Cardiac muscle cell (in vitro differentiated cells and primary cell): ENCODE measurements at regions not wholly inside any gene's neighbourhood (a gene's known extent, or its start where the extent isn't known, plus 50 kb on each side); places are given as distances from the start of the nearest gene placed in this dataset.
A peak's percentile ranks its signal among the peaks of the same experiment; 100 is the strongest.

Source experiments
- DNase-seq, 2 donors: peaks; one replicate each; pipeline versions ENCODE4 v3.0.0 to v3.0.0-alpha.2; 2010 to 2017; ENCODE audit warnings: low read depth in 1 of 2, low spot score in 1 of 2
- H3K27ac ChIP-seq: fragments of 200-600 bp; sonication (generic); 2 replicates; pipeline ENCODE4 v1.5.1; 2016
- H3K27me3 ChIP-seq: fragments of 200-600 bp; sonication (generic); 2 replicates; pipeline ENCODE4 v1.6.0; 2016; ENCODE audit warnings: control low read depth
- H3K36me3 ChIP-seq: fragments of 200-600 bp; sonication (generic); 2 replicates; pipeline ENCODE4 v1.5.1; 2016; ENCODE audit warnings: control low read depth
- H3K4me1 ChIP-seq: fragments of 200-600 bp; sonication (generic); 2 replicates; pipeline ENCODE4 v1.8.1; 2017; ENCODE audit warnings: low read depth, mild to moderate bottlenecking, mixed run types
- H3K4me3 ChIP-seq: fragments of 200-600 bp; sonication (generic); 2 replicates; pipeline ENCODE4 v1.5.1; 2016; ENCODE audit warnings: mild to moderate bottlenecking
- H3K9me3 ChIP-seq: fragments of 200-600 bp; sonication (generic); 2 replicates; pipeline ENCODE4 v1.5.1; 2017; ENCODE audit warnings: low read depth, mild to moderate bottlenecking, control low read depth
- TF ChIP-seq, protein P1 (sequence below): IDR thresholded peaks from 2 replicates; pipeline ENCODE4 v1.5.1; 2012; ENCODE audit warnings: low read depth, mild to moderate bottlenecking, low read length

DNA sequence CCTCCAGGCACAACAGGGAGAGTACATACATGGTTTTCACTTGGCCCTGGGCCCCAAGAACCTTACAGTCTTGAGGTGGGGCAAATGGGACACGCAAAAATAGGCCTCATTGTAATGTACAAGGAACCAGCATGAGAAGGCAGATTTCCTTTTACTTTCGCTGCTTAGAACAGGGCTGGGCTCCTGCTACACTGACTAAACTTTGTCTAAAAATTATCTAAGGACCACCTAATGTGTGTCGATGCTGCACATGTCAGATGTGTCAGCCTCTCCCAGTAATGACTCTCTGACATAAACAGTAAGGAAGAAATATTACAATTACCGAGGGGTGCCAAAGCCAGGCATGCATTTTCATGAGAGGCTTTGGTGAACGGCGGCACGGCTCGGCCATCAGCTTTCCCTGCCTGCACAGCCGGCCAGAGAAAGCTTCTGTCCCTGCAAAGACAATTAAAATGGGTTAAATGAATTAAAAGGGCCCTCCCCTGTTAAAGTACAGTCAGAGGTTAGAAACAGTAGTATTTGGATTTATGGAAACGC, 224.2 kb upstream of the IRX3 start:
- peaks cover 53% of the 10 kb centered on the region for H3K4me1 ChIP-seq
- no peaks in the 10 kb centered on the region for H3K36me3 ChIP-seq
- TF ChIP-seq, protein P1, sequence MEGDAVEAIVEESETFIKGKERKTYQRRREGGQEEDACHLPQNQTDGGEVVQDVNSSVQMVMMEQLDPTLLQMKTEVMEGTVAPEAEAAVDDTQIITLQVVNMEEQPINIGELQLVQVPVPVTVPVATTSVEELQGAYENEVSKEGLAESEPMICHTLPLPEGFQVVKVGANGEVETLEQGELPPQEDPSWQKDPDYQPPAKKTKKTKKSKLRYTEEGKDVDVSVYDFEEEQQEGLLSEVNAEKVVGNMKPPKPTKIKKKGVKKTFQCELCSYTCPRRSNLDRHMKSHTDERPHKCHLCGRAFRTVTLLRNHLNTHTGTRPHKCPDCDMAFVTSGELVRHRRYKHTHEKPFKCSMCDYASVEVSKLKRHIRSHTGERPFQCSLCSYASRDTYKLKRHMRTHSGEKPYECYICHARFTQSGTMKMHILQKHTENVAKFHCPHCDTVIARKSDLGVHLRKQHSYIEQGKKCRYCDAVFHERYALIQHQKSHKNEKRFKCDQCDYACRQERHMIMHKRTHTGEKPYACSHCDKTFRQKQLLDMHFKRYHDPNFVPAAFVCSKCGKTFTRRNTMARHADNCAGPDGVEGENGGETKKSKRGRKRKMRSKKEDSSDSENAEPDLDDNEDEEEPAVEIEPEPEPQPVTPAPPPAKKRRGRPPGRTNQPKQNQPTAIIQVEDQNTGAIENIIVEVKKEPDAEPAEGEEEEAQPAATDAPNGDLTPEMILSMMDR: no peak
- no peaks in the 10 kb centered on the region for H3K9me3 ChIP-seq
- no peaks in the 10 kb centered on the region for H3K27me3 ChIP-seq
- no peak overlapping the region for H3K4me3 ChIP-seq
- DNase-seq: no peak
- H3K27ac ChIP-seq: no peak overlapping the region

DNA sequence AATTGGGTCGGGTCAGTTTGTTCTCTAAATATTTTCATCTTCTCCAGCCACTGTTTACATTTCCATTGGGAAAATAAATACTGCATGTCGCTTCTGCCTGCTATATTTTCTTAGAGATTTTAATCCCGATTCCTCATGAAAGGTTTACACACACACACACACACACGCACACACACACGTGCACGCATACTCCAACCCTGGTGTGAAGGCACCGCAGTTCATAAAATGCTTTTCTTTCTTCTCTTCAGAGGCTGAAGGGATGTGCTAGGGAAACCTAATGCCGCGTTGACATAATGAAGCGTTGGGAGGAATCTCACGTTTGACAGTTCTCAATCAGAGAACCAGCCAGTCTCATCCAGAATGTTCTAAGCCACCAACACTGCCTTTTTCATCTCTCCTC, 222.9 kb upstream of the IRX3 start:
- Histone ChIP-seq H3K27ac (no peak overlapping the region), H3K4me1 (peaks cover 66% of the 10 kb centered on the region), H3K9me3 (no peaks in the 10 kb centered on the region), H3K36me3 (no peaks in the 10 kb centered on the region), H3K4me3 (no peak overlapping the region), H3K27me3 (no peaks in the 10 kb centered on the region)
- TF ChIP-seq, protein P1: no peak
- DNase-seq: no peak

DNA sequence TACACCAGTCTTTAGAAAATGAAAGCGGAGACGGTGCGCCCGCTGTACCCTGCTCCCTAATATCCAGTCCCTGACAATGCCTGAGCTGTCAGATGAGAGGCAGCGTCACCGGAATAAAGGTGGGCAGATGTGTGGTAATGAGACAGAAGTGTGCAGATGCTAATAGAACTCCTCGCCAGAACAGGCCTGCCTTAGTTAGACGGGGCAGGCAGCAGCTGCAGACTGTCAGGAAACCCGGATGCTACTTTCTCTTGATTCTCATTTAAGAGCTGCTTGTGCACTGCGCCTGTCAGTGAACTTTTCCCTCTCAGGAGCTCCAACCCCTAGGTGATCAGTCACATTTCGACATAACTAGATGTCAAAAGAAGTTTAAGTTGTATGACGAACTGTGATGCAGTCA, 221.8 kb upstream of the IRX3 start:
- no peak overlapping the region for H3K27ac ChIP-seq
- TF ChIP-seq, protein P1: no peak
- H3K4me1 ChIP-seq: peaks cover 77% of the 10 kb centered on the region
- no peak for DNase-seq
- H3K4me3 ChIP-seq: no peak overlapping the region
- no peaks in the 10 kb centered on the region for H3K27me3 ChIP-seq
- H3K36me3 ChIP-seq: no peaks in the 10 kb centered on the region
- no peaks in the 10 kb centered on the region for H3K9me3 ChIP-seq

DNA sequence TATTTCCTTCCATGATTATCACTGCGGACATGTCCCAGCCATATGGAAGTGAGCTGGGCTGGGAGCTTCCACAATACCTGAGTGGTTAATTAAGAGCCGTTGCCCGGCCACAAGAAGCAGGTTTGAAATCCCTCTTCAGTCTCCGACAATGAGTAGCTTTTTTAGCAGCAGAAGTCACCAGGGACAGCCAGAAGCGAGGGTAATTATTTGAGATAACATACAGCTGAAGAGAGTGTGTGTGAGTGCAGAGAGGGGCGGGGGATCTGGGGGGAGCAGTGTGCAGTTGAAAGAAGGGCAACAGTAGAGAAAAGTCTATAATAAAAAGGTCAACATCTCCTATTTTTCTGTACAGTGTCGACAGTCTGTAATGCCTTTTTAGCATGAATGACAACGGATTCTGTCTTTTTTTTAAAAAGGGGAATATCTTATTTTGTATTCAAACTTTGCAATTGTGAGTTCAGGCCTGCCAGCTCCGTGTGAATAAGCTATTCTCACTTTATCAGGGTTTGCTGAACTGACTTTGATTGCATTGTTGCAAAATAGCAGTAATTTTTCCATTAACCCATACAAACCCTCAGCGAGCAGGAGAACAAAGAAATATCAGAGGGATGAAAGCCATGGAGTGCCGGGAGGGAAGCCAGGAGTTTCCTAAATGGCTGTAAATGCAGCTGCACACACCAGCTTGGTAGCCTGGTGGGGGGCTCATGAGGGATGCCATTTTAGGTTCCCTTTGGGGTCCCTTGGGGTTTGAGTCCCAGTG, 220.3 kb upstream of the IRX3 start:
- Histone ChIP-seq H3K27ac (peak overlapping the region; percentile 75), H3K4me1 (peaks cover 81% of the 10 kb centered on the region), H3K4me3 (no peak overlapping the region), H3K27me3 (no peaks in the 10 kb centered on the region), H3K9me3 (no peaks in the 10 kb centered on the region), H3K36me3 (no peaks in the 10 kb centered on the region)
- TF ChIP-seq, protein P1: no peak
- peak; percentile 70 to 75 for DNase-seq

DNA sequence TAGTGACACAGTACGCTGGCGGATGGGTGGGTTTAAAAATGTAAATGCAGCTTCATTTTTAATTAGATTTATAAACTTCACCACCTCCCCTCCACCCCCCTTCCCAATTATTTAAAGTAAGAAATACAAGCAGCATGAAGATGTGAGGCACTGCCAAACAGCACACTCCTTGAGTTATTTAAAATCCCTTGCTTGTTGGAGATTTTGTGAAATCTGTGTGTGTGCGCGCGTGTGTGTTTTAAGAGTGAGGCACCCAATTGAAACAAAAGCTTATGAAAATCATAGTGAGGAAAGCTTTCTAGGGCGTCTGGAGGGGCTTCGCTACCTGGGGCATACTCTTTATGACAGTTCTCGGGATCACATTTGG, 219.6 kb upstream of the IRX3 start:
- Histone ChIP-seq H3K36me3 (no peaks in the 10 kb centered on the region), H3K4me3 (no peak overlapping the region), H3K9me3 (no peaks in the 10 kb centered on the region), H3K27ac (peak overlapping the region; percentile 75), H3K4me1 (peaks cover 84% of the 10 kb centered on the region), H3K27me3 (no peaks in the 10 kb centered on the region)
- no peak for DNase-seq
- TF ChIP-seq, protein P1: no peak
